HEK293 (cell line): ENCODE measurements at regions not wholly inside any gene's neighbourhood (a gene's known extent, or its start where the extent isn't known, plus 50 kb on each side); places are given as distances from the start of the nearest gene placed in this dataset.

Experiments used
- CTCF ChIA-PET: fragments of 350-600 bp; formaldehyde crosslinking; extraction: SDS; loops from one replicate; lab custom pipeline; 2021; ENCODE audit warnings: antibody characterized with exemption; lab: Yijun Ruan, JAX
- POLR2A ChIA-PET: fragments of 300-600 bp; formaldehyde crosslinking; extraction: SDS; loops from one replicate; lab custom pipeline; 2020; ENCODE audit warnings: antibody characterized with exemption, inconsistent platforms; lab: Yijun Ruan, JAX
- H3K27ac ChIP-seq: fragments of 200-500 bp; sonication (Bioruptor generic); 2 replicates; pipeline ENCODE4 v1.5.1; 2014; ENCODE audit warnings: low read depth, low read length, control low read depth, inconsistent platforms; ENCODE audit errors: extremely low read depth
- H3K36me3 ChIP-seq, 2 experiments: fragments of 200-500 bp in 1 of 2; sonication (Bioruptor generic) in 1 of 2; 1 replicate in 1 of 2; 2 replicates in 1 of 2; pipeline ENCODE4 v1.5.1; 2014 to 2017; ENCODE audit warnings: inconsistent platforms in 2 of 2, low read length in 2 of 2; ENCODE audit not compliant: control insufficient read depth in 2 of 2, insufficient read depth in 1 of 2
- H3K4me1 ChIP-seq: fragments of 200-500 bp; sonication (Bioruptor generic); 2 replicates; pipeline ENCODE4 v1.5.1; 2014; ENCODE audit warnings: mild to moderate bottlenecking, low read length, inconsistent platforms; ENCODE audit not compliant: control insufficient read depth, insufficient read depth
- H3K4me3 ChIP-seq: 2 replicates; pipeline ENCODE4 v1.5.1; 2011; ENCODE audit warnings: low read depth, mild to moderate bottlenecking, control low read depth, low read length, moderate library complexity
- H3K9me3 ChIP-seq: fragments of 200-500 bp; sonication (Bioruptor generic); 2 replicates; pipeline ENCODE4 v1.5.1; 2014; ENCODE audit warnings: low read depth, low read length, inconsistent platforms; ENCODE audit not compliant: control insufficient read depth, insufficient read depth
- BCL11A ChIP-seq: fragments of 450-650 bp; formaldehyde crosslinking; IDR thresholded peaks from 2 replicates; pipeline ENCODE4 v1.5.1; 2016; ENCODE audit warnings: low read depth, missing biosample characterization, missing genetic modification characterization
- HOXA7 ChIP-seq: sonication (generic); formaldehyde crosslinking; IDR thresholded peaks from 2 replicates; pipeline ENCODE4 v1.8.1; 2022; ENCODE audit warnings: missing genetic modification reagents, borderline replicate concordance
- IKZF3 ChIP-seq: fragments of 450-650 bp; IDR thresholded peaks from 2 replicates; pipeline ENCODE4 v1.5.0; 2018; ENCODE audit warnings: missing biosample characterization, mild to moderate bottlenecking, missing genetic modification characterization, moderate library complexity
- OVOL3 ChIP-seq: fragments of 450-650 bp; formaldehyde crosslinking; IDR thresholded peaks from 2 replicates; pipeline ENCODE4 v1.5.1; 2016; ENCODE audit warnings: missing biosample characterization, missing genetic modification characterization
- SALL2 ChIP-seq: fragments of 450-650 bp; formaldehyde crosslinking; IDR thresholded peaks from 2 replicates; pipeline ENCODE4 v1.5.0; 2017; ENCODE audit warnings: missing biosample characterization, mild to moderate bottlenecking, missing genetic modification characterization, borderline replicate concordance
- ZBTB7A ChIP-seq: fragments of 450-650 bp; formaldehyde crosslinking; IDR thresholded peaks from 2 replicates; pipeline ENCODE4 v1.5.1; 2016; ENCODE audit warnings: low read depth, missing biosample characterization, missing genetic modification characterization
- ZNF10 ChIP-seq: fragments of 450-650 bp; formaldehyde crosslinking; IDR thresholded peaks from 2 replicates; pipeline ENCODE4 v1.5.1; 2017; ENCODE audit warnings: missing biosample characterization, missing genetic modification characterization
- ZNF169 ChIP-seq: fragments of 450-650 bp; formaldehyde crosslinking; IDR thresholded peaks from 2 replicates; pipeline ENCODE4 v1.5.1; 2016; ENCODE audit warnings: missing biosample characterization, missing genetic modification characterization
- ZNF174 ChIP-seq: fragments of 450-650 bp; formaldehyde crosslinking; IDR thresholded peaks from 2 replicates; pipeline ENCODE4 v1.5.0; 2017; ENCODE audit warnings: missing biosample characterization, mild to moderate bottlenecking, missing genetic modification characterization
- ZNF184 ChIP-seq: fragments of 450-650 bp; IDR thresholded peaks from 2 replicates; pipeline ENCODE4 v1.5.1; 2018; ENCODE audit warnings: missing biosample characterization, mild to moderate bottlenecking, missing genetic modification characterization
- ZNF19 ChIP-seq: fragments of 450-650 bp; formaldehyde crosslinking; IDR thresholded peaks from 2 replicates; pipeline ENCODE4; 2016; ENCODE audit warnings: missing biosample characterization, missing genetic modification characterization, low read depth
- ZNF223 ChIP-seq: fragments of 450-650 bp; formaldehyde crosslinking; IDR thresholded peaks from 2 replicates; pipeline ENCODE4 v1.5.1; 2016; ENCODE audit warnings: missing biosample characterization, missing genetic modification characterization
- ZNF248 ChIP-seq: fragments of 450-650 bp; formaldehyde crosslinking; IDR thresholded peaks from 2 replicates; pipeline ENCODE4 v1.5.1; 2017; ENCODE audit warnings: missing biosample characterization, missing genetic modification characterization
- ZNF292 ChIP-seq: fragments of 450-650 bp; formaldehyde crosslinking; IDR thresholded peaks from 2 replicates; pipeline ENCODE4 v1.5.1; 2016; ENCODE audit warnings: low read depth, missing biosample characterization, missing genetic modification characterization, borderline replicate concordance
- ZNF324 ChIP-seq: fragments of 450-650 bp; formaldehyde crosslinking; IDR thresholded peaks from 2 replicates; pipeline ENCODE4 v1.5.1; 2016; ENCODE audit warnings: missing biosample characterization, missing genetic modification characterization
- ZNF501 ChIP-seq: fragments of 450-650 bp; formaldehyde crosslinking; IDR thresholded peaks from 2 replicates; pipeline ENCODE4 v1.5.1; 2016; ENCODE audit warnings: missing biosample characterization, missing genetic modification characterization
- ZNF510 ChIP-seq: fragments of 450-650 bp; formaldehyde crosslinking; IDR thresholded peaks from 2 replicates; pipeline ENCODE4 v1.5.1; 2018; ENCODE audit warnings: mild to moderate bottlenecking, missing genetic modification characterization, missing biosample characterization; ENCODE audit not compliant: insufficient replicate concordance
- ZNF529 ChIP-seq: fragments of 450-650 bp; formaldehyde crosslinking; IDR thresholded peaks from 2 replicates; pipeline ENCODE4 v1.5.1; 2017; ENCODE audit warnings: missing genetic modification characterization, missing biosample characterization; ENCODE audit not compliant: insufficient replicate concordance
- ZNF626 ChIP-seq: fragments of 450-650 bp; sonication (Bioruptor Pico); formaldehyde crosslinking; IDR thresholded peaks from 2 replicates; pipeline ENCODE4 v1.5.1; 2018; ENCODE audit warnings: missing biosample characterization, missing genetic modification characterization, inconsistent platforms
- TF ChIP-seq, protein P1 (sequence below): fragments of 450-650 bp; formaldehyde crosslinking; IDR thresholded peaks from 2 replicates; pipeline ENCODE4 v1.5.1; 2016; ENCODE audit warnings: missing biosample characterization, missing genetic modification characterization
- TF ChIP-seq, protein P2 (sequence below): fragments of 450-650 bp; formaldehyde crosslinking; IDR thresholded peaks from 2 replicates; pipeline ENCODE4 v1.5.1; 2016; ENCODE audit warnings: missing biosample characterization, missing genetic modification characterization
- TF ChIP-seq, protein P3 (sequence below): IDR thresholded peaks from 2 replicates; pipeline ENCODE4 v1.6.1; 2011; ENCODE audit warnings: mild to moderate bottlenecking, low read depth, low read length, borderline replicate concordance
- TF ChIP-seq, protein P4 (sequence below): fragments of 450-650 bp; formaldehyde crosslinking; conservative IDR thresholded peaks from 2 replicates; pipeline ENCODE4 v1.5.1; 2016; ENCODE audit warnings: low read depth, missing biosample characterization, missing genetic modification characterization
- TF ChIP-seq, protein P5 (sequence below): fragments of 450-650 bp; formaldehyde crosslinking; optimal IDR thresholded peaks from 2 replicates; pipeline ENCODE3; 2016; ENCODE audit warnings: missing biosample characterization, mild to moderate bottlenecking, missing genetic modification characterization

DNA sequence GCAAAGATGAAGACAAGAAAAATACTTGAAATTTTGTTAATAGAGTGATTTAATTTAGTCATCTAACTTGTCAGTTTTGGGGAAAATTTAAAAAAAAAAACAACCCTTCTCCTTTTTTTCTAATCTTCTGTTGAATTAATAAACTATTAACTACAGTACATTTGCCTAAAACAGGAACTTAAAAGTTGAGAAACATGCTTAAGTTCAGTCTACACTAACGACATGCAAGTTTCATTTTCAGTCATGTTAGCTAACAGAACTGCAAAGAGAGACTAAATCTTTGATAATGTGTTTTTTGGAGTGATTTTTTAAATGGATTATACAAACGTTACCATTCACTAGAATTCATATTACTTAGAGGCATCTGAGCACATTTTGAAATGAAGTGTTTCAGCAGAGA lies 71.9 kb upstream of the MBNL1 start (continued):
- no peak for TF ChIP-seq ZNF501 (tag by site-specific recombination)

DNA sequence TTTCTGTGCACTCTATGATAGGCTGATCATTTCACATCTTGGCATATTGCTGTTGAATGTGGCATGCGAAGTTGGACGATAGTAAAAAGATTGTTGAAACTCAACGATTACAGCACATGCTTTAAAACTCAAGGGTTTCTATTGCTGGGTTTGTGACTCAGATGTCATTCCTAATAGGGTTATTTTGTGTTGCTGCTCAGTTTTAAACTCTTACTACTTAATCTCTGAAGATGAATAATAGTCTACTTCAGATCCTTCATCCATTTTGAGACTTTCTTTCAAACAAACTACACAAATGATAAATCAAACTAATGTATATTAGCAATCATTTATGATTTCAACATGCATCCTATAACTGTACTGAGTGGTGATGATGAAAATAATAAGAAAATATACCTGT lies 71.3 kb upstream of the MBNL1 start:
- Histone ChIP-seq H3K4me1 (no peaks in the 10 kb centered on the region), H3K36me3 (no peaks in the 10 kb centered on the region), H3K9me3 (no peaks in the 10 kb centered on the region), H3K27ac (no peak overlapping the region), H3K4me3 (no peak overlapping the region)
- POLR2A ChIA-PET = no interaction called here
- CTCF ChIA-PET = no interaction called here
- TF ChIP-seq ZNF501 (tag by site-specific recombination) (no peak), BCL11A (tag by site-specific recombination) (no peak), ZBTB7A (tag by site-specific recombination) (no peak), SALL2 (tag by site-specific recombination) (no peak), ZNF223 (no peak), ZNF248 (tag by site-specific recombination) (no peak), ZNF169 (tag by site-specific recombination) (no peak), ZNF10 (tag by site-specific recombination) (no peak), ZNF626 (no peak), ZNF174 (tag by site-specific recombination) (no peak), ZNF19 (tag by site-specific recombination) (no peak), ZNF184 (no peak), ZNF529 (tag by site-specific recombination) (no peak), IKZF3 (tag by site-specific recombination) (no peak), ZNF292 (tag by site-specific recombination) (no peak), OVOL3 (tag by site-specific recombination) (no peak), ZNF510 (tag by site-specific recombination) (no peak)
- TF ChIP-seq, protein P1, sequence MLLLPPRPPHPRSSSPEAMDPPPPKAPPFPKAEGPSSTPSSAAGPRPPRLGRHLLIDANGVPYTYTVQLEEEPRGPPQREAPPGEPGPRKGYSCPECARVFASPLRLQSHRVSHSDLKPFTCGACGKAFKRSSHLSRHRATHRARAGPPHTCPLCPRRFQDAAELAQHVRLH (tag by site-specific recombination) = no peak
- TF ChIP-seq, protein P2, sequence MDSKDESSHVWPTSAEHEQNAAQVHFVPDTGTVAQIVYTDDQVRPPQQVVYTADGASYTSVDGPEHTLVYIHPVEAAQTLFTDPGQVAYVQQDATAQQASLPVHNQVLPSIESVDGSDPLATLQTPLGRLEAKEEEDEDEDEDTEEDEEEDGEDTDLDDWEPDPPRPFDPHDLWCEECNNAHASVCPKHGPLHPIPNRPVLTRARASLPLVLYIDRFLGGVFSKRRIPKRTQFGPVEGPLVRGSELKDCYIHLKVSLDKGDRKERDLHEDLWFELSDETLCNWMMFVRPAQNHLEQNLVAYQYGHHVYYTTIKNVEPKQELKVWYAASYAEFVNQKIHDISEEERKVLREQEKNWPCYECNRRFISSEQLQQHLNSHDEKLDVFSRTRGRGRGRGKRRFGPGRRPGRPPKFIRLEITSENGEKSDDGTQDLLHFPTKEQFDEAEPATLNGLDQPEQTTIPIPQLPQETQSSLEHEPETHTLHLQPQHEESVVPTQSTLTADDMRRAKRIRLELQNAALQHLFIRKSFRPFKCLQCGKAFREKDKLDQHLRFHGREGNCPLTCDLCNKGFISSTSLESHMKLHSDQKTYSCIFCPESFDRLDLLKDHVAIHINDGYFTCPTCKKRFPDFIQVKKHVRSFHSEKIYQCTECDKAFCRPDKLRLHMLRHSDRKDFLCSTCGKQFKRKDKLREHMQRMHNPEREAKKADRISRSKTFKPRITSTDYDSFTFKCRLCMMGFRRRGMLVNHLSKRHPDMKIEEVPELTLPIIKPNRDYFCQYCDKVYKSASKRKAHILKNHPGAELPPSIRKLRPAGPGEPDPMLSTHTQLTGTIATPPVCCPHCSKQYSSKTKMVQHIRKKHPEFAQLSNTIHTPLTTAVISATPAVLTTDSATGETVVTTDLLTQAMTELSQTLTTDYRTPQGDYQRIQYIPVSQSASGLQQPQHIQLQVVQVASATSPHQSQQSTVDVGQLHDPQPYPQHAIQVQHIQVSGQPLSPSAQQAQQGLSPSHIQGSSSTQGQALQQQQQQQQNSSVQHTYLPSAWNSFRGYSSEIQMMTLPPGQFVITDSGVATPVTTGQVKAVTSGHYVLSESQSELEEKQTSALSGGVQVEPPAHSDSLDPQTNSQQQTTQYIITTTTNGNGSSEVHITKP (tag by site-specific recombination) = no peak
- TF ChIP-seq, protein P3, sequence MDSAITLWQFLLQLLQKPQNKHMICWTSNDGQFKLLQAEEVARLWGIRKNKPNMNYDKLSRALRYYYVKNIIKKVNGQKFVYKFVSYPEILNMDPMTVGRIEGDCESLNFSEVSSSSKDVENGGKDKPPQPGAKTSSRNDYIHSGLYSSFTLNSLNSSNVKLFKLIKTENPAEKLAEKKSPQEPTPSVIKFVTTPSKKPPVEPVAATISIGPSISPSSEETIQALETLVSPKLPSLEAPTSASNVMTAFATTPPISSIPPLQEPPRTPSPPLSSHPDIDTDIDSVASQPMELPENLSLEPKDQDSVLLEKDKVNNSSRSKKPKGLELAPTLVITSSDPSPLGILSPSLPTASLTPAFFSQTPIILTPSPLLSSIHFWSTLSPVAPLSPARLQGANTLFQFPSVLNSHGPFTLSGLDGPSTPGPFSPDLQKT = no peak

DNA sequence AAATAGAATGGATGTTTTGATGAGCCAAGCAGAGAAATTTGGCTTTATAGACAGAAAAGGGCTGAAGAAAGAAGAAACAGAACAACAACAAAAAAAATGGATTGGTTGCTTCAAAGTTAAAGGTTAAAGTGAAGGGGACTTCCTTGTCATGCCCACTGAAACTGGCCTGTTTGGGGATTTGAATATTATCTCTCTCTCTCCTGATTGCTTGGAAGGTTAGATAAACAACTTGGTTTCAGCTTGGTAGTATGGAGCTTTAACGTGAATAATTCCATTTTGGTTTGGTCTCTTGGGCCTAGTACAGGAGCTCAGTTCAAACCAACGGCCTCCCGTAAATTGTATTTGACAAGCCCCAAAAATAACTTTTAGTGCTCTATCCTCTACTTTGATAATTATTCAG lies 70.8 kb upstream of the MBNL1 start:
- Histone ChIP-seq H3K4me1 (no peaks in the 10 kb centered on the region), H3K27ac (no peak overlapping the region), H3K9me3 (no peaks in the 10 kb centered on the region), H3K36me3 (no peaks in the 10 kb centered on the region), H3K4me3 (no peak overlapping the region)
- ChIA-PET CTCF (interaction anchor here (1.3 kb wide), 1 partner anchor 14 kb away, joined by 3 read pairs; no protein-coding TSS in a partner anchor), POLR2A (no interaction called here)
- TF ChIP-seq, protein P4, sequence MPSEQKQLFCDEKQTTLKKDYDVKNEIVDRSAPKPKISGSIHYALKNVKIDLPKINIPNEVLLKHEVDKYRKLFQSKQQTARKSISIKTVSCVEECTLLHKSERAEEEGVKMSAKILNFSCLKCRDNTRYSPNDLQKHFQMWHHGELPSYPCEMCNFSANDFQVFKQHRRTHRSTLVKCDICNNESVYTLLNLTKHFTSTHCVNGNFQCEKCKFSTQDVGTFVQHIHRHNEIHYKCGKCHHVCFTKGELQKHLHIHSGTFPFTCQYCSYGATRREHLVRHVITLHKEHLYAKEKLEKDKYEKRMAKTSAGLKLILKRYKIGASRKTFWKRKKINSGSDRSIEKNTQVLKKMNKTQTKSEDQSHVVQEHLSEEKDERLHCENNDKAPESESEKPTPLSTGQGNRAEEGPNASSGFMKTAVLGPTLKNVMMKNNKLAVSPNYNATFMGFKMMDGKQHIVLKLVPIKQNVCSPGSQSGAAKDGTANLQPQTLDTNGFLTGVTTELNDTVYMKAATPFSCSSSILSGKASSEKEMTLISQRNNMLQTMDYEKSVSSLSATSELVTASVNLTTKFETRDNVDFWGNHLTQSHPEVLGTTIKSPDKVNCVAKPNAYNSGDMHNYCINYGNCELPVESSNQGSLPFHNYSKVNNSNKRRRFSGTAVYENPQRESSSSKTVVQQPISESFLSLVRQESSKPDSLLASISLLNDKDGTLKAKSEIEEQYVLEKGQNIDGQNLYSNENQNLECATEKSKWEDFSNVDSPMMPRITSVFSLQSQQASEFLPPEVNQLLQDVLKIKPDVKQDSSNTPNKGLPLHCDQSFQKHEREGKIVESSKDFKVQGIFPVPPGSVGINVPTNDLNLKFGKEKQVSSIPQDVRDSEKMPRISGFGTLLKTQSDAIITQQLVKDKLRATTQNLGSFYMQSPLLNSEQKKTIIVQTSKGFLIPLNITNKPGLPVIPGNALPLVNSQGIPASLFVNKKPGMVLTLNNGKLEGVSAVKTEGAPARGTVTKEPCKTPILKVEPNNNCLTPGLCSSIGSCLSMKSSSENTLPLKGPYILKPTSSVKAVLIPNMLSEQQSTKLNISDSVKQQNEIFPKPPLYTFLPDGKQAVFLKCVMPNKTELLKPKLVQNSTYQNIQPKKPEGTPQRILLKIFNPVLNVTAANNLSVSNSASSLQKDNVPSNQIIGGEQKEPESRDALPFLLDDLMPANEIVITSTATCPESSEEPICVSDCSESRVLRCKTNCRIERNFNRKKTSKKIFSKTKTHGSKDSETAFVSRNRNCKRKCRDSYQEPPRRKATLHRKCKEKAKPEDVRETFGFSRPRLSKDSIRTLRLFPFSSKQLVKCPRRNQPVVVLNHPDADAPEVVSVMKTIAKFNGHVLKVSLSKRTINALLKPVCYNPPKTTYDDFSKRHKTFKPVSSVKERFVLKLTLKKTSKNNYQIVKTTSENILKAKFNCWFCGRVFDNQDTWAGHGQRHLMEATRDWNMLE (tag by site-specific recombination) = no peak
- no peak for TF ChIP-seq HOXA7 (CRISPR knock-in tag)
- TF ChIP-seq, protein P5, sequence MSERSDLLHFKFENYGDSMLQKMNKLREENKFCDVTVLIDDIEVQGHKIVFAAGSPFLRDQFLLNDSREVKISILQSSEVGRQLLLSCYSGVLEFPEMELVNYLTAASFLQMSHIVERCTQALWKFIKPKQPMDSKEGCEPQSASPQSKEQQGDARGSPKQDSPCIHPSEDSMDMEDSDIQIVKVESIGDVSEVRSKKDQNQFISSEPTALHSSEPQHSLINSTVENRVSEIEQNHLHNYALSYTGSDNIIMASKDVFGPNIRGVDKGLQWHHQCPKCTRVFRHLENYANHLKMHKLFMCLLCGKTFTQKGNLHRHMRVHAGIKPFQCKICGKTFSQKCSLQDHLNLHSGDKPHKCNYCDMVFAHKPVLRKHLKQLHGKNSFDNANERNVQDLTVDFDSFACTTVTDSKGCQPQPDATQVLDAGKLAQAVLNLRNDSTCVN (tag by site-specific recombination) = no peak
- TF ChIP-seq ZNF324 (tag by site-specific recombination) = no peak
